H4 (cell line): ENCODE measurements at regions not wholly inside any gene's neighbourhood (a gene's known extent, or its start where the extent isn't known, plus 50 kb on each side); places are given as distances from the start of the nearest gene placed in this dataset.
A peak's percentile ranks its signal among the peaks of the same experiment; 100 is the strongest.

Source experiments
- DNase-seq: peaks from one replicate; pipeline ENCODE4 v3.0.0-alpha.2; 2015; ENCODE audit warnings: low spot score

DNA sequence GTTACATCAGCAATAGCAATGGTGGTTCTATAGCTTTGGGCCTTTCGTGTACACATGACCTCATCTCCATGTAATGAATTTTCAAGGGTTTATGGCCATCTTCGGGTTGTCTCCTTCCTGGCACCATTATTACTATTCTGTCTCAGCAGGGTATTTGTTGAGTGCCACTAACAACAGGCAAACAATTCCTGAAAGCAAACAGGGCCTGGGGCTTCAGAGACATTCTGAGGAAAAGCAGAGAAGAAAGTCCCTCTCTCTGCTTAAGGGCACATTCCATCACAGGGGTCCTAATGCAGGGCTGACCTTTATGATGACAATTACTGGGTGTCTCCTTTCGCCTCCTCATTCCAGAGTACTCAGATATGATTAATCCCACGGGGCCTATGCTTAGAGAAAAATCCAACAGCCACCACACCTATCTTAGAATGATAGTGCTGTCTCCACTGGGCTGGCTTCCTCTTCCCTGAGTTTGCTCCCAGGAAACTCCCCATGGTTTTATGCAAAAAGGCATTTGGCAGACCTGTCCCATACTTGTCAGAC, 540.2 kb upstream of the ZNF462 start:
- DNase-seq: no peak

DNA sequence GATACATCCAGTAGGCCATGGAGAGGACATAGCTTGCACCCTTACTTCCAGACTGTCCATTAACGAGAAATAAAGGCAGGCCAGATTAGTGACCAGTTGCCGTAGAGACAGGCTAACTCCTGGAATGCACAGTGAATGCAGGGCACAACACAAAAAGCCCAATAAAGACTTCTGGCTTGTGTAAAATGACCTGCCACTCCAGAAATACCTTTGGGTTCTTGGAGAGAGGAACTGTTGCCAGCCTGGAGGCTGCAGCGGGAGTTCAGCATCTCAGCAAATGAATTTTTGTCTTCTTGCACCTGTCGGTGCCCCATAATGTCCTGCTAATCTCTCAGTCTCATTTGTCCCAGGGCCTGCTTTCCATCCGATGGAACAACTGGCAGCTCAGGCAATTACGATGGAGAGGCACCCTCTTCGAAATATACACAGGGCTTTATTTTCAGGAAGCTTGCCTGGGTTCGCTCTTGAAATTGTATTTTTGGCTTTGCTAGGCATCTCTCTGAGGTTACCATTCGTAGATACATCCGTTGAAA, 538.8 kb upstream of the ZNF462 start:
- no peak for DNase-seq

DNA sequence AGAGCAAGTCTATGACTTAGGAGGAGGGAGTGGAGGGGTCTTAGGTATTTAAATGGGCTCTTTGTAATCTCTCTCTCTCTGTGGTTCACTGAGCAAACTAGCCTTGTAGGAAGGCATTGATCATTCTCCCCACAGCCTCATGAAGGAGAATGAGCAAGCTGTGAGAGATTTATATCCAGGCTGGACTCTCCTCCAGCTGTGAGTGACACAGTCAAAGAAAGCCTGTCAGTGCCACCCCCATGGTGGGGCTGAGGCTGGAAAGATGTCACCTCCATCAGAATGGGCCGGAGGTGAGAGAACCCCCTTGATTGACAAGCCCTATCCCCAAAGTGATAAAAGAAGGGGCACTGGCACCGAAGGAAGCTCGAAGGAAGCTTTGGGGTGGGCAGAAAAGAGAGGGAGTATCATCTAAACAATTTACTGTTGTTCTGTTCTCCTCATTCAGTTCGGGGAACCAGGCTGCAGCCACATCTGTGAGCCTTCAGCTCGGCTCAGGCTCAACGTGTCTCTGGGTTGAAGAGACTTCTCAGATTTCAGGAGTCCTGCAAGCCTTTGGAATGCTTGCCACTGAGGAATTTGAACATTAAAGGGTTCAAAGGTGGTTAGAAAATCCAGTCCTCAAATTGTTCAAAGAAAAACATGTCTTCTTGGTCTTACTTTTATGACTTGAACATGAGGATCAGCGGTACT, 538.2 kb upstream of the ZNF462 start:
- DNase-seq: no peak

DNA sequence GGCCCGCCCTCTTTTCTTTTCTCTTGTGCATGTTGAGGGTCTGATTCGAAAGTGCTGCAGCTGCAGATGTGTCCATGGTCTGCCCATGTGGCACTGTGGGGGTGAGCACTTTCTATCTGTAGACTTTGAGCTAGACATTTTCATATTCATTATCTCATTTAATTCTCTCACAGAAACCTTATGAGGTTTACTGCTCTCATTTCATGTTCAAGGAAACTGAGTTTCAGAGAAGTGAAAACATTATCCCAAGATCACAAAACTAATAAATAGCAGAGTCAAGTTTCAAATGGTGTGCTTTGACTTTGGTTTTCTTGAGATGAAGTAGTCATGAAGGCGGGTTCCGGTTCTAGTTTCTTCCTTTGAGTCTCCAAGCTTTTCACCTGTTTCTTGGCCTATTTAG, 536.5 kb upstream of the ZNF462 start:
- no peak for DNase-seq

DNA sequence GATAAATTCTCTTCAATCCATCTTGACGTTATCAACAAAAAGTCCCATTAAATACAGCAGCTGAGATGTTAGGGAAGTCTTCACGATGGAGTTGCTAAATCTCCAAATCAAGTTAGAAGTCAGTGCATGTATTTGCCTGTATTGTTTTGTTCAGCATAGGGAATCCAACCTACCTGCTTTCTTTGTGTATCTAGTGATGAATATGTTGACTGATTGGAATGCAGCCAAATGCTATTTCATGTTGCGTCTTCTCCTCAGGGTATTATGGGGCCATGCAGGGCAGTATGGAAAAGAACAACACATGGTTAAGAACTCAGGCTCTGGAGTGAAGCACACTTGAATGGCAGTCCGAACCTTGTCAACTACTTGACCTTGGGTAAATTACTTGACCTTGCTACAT, 529.5 kb upstream of the ZNF462 start:
- no peak for DNase-seq

DNA sequence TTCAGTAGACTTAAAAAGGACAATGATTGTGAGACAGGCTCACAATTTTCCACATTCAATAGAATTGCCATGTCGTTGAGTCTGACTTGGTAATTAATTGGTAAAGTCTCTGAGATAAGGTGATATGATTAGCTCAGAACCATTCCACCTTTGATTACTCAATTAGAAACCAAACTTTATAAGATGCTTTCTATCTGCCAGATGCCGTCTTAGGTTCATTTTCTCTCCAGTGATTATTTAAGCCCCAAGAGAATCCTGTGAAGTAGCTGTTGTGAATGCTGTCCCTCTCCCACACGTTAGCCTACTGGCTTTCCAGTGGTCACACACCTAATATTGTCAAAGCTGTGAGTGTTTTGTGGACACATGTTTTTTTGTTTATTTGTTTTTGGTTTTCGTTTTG, 528.9 kb upstream of the ZNF462 start:
- DNase-seq: no peak

DNA sequence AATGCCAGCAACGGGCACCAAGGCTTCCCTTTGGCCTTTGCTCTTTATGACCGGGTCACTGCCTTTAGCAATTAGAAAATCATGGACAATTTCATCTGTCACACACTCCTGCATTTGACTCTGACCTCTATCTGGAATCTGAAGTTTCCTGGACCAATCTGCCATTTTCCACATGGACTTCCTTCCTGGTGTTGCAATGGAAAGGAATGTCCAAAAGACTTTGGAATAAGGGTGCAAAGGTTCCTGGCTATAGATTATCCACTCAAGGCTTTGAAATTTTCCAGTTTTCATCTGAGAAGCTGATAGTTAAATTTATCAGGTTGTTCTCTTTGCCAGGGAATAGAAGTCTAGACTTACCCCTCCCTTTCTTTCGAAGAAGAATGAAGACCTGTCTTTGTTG, 523.1 kb upstream of the ZNF462 start:
- DNase-seq: no peak

DNA sequence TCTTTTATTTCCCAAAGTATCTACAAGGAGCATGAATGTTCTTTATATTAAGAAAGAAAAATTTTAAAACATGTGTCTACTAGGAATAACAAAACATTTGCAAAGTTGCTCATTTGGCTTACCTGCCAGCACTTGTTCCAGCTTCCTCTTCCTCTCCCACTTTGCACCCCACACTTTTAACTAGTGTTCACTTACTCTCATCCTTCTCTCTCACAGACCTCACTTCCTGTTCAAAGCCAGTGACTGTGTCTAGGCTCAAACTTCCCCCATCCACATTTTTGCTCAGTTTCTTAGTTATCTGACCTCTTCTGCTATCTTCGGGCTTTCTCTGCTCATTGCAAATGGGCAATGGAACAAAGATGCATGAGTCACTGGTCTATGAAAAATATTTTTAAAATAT, 512.2 kb upstream of the ZNF462 start:
- no peak for DNase-seq

DNA sequence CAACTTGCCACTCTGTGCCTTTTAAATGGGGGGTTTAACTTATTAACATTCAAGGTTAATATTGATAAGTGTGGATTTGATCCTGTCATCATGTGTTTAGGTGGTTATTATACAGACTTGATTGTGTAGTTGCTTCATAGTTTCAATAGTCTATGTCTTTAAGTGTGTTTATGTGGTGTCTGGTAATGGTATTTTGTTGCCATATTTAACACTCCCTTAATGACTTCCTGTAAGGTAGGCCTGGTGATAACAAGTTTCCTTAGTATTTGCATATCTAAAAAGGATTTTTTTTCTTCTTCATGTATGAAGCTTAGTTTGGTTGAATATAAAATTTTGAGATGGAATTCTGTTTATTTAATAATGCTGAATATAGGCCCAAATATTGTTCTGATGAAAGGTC, 506.0 kb upstream of the ZNF462 start:
- no peak for DNase-seq

DNA sequence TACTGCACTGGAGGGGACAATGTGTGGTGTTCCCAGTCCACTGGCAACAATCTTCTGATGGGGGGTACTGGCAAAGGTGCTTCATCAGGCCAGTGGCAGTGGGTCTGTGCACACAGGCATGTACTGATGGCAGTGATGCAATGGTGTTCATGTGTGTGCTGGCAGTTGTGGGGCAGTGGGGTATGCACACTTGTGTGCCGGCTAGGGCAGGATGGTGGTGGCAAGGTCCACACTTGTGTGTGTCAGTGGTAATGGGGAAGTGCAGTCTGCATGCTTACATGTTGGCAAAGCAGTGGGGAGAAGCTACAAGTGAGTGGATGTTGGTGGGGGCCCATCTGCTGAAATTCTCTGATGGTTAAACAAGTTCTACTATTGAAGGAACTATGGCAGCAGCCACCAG, 504.6 kb upstream of the ZNF462 start:
- no peak for DNase-seq

DNA sequence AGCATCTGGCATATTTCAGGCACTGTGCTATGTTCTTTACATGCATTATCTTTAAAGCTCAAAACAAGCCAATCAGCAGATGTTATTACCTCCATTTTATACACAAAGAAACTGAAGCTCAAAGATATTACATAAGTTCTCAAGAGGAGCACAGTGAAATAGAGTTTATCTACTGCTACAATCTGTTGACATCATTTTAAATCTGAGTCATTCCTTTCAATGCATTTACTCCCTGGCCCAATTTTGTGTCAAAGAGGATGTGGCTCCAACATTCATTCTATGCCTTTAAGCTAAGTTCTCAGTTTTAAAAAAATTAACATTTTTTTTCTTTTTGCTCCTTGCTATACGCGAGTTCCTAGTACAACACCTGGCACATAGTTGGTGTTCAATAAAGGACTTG, 486.3 kb upstream of the ZNF462 start:
- DNase-seq: peak; percentile 7

DNA sequence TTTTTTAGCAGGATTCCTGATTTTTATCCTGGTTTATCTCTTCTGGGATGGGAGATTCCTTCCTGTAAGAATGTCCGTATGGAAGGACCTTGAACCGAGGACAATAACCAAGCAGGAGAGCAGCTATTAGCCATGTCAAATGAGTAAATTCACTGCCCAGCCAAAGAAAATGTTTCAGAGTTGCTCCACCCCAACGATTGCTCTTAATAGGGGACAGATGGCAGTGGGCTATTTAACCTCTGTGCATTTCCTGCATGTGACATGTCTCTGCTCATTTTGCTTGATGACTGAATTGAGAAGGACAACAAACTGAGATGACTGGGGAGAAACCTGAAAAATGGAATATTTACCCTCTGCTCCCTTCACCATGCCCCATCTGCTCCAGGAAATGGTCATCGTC, 479.9 kb upstream of the ZNF462 start:
- DNase-seq: no peak

DNA sequence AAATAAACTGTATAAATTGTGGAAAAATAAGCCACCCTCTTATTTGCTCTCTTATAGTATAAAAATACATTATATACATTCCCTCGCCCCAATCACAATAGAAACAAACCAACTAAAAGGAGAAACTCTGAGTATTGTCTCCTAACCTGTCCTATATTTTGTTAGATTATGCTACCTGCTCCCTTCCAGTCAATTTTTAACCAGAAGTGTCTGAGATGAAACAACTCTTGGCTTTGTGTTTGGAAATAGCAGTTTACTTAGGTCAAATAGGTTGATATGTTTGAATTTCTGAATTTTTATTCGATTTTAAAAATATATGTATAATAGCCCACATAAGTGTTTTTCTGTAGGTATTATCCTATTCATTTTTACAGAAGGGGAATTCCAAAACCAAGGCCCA, 475.0 kb upstream of the ZNF462 start:
- DNase-seq: no peak

DNA sequence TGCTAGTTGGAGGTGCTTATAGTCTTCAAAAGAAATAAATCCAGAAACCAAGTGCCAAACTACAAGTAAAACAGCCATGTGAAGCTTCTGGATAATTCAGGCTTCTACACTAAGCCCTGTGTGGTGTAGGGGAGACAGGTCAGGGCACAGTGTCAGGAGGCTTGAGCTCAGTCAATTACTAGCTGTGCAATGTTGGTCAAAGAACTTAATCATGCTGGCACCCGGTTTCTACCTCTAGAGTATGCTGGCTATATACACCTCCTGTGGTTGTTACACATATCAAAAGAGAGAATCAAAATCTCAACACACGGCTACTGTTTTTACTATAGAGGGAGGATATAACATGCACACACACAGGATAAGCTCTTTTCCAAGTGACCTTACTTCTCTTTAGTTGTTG, 469.7 kb upstream of the ZNF462 start:
- no peak for DNase-seq

DNA sequence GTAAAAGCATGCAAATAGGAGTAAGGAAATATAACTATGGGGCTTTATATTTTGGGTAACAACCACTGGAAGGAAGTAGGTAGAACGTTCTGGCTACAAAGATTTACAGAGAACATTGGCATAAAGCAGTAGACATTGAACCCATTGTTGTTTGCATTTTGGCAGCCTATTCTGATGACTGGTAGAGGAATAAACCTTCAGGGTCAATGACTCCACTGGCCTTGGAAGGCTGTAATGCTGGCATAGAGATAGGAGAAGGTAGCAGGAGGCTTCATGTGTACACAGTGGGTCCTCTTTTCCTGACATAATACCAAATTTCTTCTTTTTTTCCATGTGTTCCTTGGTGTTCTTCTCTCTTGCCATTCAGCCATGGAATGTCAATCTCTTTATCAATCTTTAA, 462.8 kb upstream of the ZNF462 start:
- no peak for DNase-seq

DNA sequence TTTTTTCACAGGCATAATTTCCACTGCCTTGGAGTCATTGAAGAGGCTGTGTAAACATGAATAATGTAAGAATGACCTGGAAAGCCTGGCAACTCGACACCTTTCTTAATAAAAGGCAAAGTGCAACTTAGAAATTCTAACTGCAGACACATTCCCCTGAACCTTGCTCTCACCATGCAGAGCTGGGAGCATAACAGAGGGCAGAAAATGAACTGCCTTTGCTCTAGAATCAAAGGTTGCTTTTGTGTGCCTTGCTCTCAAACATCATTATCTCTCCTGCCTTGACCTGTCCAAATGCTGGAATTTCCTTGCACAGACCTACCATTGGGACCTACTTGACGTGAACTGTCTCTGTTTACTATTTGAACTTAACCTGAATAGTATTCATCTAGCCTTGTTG, 462.0 kb upstream of the ZNF462 start:
- no peak for DNase-seq

DNA sequence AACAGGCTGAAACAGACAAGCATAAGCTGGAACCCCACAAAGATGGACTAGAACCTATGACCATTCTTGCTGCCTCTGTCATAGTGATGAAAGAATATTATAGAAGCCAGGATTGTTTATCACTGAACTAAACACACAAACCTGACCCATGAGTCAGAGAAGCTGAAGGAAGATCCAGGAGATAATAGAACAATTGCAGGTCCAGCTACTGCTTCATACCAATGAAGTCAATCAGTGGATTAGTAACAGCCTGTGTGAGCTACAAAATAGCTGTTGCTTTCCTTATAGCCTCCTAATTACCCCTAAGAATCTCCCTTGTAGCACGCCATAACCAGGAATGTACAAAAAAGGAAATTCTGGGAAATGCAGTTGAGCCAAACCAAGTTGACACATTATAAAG, 459.9 kb upstream of the ZNF462 start:
- DNase-seq: peak; percentile 17

DNA sequence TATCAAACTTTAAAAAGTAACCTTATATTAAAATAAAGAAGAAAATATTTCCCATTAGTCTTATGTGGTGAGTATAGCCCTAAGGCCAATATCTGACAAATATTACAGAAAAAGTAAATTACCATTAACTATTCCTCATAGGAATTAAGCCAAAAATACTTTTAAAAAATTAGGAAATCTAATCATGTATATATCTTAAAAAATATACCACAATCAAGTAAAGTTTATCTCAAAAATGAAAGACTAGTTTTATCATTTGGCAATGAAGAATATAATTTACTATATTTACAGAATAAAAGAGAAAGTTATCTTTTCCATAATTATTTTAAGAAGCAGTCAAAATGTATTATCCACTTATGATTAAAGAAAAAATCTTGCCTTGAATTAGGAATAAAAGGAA, 458.8 kb upstream of the ZNF462 start:
- no peak for DNase-seq

DNA sequence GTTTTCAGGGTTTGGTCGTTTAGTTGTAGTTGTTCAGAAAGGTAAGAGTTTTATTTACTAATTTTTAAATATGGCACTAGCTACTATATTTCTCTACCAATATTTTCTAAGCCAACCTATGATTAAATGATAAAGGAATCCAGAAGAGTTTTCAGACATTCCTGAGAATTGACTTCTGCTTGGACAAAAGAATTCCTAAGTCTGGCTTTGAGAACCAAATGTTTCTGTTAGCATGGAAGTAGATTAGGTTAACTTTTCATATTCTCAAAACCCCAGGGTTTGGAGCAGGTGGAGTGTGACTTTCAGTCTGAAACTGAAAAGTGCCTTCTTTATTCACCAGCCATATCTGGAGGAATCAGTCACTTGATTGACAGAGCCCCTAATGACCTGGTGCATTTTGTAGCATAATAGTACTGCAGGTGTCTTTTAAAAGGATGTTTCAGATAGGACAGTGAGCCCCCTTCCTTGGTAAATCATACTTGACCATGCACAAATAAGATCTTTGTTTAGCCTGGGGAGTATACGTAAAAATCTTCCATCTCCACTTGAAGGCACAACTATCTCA, 457.0 kb upstream of the ZNF462 start:
- no peak for DNase-seq

DNA sequence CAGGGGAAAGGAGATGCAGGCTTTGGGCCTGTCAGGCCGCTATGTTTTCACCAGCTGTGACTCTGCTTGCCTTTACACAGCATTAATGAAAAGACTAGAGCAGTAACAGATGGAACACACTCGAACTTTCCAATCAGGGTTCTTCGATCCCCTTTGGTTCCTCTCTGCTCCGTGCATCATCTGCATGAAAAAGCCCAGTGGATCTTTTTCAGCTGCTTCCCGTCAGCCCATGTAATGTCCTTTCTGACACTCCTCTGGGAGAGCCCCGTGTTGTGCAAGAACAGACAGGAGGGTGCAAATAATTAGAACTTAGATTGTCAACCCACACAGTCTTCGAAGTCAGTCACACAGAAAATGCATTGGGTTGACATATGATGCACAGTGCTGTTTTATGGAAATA, 448.9 kb upstream of the ZNF462 start:
- DNase-seq: no peak

DNA sequence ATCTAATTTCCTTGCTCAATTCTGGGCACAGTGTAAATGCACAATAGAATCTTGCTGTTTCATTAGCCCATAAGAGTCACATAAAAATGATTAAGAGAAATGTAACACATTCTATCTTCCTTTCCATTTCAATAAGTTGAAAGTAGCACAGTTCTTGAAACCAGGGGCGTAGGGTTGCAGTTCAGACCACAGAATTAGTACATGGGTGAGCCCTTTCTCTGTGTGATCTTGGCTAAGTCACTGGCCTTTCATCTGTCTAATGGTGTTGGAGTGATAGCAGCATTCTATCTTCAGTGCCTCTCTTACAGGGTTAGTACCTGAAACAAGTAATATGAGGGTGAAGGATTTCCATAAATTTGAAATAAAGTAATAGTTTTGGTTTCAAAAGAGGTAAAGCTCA, 445.3 kb upstream of the ZNF462 start:
- DNase-seq: no peak

DNA sequence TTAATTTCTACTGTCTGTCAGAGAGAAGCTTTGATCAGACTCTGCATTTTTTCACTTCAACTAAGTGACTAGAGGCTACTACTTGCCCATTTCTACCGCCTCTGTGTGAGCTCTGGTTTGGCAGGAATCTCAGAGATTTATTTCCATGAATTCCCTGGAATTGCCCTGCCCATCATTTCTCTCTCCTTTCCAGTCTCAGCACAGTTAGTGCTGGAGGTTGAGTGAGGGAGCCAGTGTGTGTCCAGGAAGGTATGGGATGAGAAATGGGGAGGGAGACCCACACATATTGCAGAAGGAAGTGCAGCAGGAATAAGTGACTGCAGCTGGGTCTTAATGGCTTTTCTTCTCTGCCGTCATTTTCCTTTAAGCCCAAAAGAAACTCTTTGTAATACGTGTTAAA, 443.1 kb upstream of the ZNF462 start:
- DNase-seq: peak; percentile 58

DNA sequence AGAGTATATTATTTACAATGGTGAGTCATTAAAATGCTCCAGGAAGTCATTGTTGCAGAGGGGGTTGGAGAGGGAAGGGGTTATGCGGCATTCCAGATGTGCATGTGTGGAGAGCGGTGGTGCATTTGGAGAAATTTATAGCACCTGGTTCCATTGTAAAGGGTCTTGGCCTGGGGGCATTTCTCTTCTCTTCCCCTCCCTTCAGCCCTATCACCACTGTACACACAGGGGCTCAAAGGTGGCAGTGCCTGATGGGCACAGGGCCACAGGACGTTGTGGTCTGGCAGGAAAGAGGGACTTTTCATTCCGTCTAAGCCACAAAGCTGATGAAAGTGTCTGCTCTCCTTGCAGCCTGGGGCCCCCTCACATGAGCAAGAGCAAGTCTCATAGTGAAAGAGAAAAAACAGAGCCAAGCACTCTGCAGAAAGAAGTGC, 442.4 kb upstream of the ZNF462 start:
- peak; percentile 97 for DNase-seq

DNA sequence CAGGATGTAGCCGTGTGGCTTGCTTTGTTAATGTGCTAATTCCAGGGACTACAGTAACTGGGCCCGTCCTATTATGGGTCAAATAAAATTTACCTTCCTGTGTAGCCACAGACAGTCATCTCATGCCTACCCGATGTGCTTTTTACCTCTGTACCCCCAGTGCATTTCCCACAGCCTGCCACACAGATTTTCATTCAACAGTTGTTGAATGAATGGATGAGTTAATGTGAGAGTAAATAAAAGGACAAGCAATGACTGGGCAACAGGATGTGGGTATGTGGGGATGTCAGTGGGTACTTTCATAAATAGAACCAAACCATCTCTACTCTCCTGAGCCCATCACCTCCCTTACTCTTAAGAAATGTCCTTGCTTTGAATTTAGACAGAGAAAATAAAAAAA, 441.2 kb upstream of the ZNF462 start:
- peak; percentile 74 for DNase-seq
